ENCODE measurements at regions not wholly inside any gene's neighbourhood (a gene's known extent, or its start where the extent isn't known, plus 50 kb on each side); places are given as distances from the start of the nearest gene placed in this dataset.

DNA sequence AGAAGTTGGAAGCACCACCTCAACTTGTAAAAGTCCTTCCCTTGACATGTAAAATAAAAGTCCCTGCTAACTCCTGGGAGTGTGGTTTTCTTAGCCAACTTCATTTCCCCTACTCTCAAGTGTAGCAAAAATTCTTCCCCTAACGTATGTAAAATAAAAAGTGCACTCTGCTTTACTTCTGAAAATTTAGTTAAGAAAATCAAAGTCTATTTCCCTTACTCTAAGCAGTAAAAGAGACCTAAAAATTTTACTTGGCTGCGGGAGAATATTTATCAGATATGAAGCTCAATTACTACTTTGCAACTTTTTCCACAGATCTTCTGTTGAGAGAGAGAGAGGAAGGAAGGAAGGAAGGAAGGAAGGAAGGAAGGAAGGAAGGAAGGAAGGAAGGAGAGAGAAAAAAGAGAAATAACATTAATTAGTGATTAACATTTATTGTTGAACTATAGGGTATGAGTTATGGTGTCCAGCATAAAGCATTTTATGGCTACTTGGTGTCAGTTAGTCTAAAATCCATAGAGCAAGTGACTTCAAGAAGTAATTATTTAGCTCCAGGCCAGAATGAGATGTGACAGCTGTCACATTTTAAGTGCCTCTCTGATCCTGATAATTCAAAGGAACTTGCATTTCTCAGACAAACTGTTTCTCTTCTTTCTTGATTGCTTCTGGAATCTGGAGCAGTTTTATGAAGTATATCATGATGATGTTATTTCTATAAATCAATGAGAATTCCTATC is 210.3 kb downstream of the TMX3 start:
- TF ChIP-seq, protein P1, sequence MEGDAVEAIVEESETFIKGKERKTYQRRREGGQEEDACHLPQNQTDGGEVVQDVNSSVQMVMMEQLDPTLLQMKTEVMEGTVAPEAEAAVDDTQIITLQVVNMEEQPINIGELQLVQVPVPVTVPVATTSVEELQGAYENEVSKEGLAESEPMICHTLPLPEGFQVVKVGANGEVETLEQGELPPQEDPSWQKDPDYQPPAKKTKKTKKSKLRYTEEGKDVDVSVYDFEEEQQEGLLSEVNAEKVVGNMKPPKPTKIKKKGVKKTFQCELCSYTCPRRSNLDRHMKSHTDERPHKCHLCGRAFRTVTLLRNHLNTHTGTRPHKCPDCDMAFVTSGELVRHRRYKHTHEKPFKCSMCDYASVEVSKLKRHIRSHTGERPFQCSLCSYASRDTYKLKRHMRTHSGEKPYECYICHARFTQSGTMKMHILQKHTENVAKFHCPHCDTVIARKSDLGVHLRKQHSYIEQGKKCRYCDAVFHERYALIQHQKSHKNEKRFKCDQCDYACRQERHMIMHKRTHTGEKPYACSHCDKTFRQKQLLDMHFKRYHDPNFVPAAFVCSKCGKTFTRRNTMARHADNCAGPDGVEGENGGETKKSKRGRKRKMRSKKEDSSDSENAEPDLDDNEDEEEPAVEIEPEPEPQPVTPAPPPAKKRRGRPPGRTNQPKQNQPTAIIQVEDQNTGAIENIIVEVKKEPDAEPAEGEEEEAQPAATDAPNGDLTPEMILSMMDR (conservative IDR thresholded peaks at IDR 0.05), result no peak
- no peak overlapping the region for H3K27ac ChIP-seq

GRCh38 chr18:68500556-68500955 is 214.4 kb downstream of the TMX3 start:
- TF ChIP-seq, protein P1 (conservative IDR thresholded peaks at IDR 0.05), result no peak

GRCh38 chr18:68499141-68499540 is 215.8 kb downstream of the TMX3 start:
- no peak overlapping the region for H3K27ac ChIP-seq
- TF ChIP-seq, protein P1 (conservative IDR thresholded peaks at IDR 0.05), result no peak

More at GRCh38 chr18:68500556-68500955, 214.4 kb downstream of the TMX3 start:
- H3K27ac ChIP-seq, result no peak overlapping the region

- TF ChIP-seq, protein P1 (conservative IDR thresholded peaks at IDR 0.05), result no peak
- no peak overlapping the region for H3K27ac ChIP-seq
Measured at GRCh38 chr18:68498636-68499035, 216.3 kb downstream of the TMX3 start.

GRCh38 chr18:68498185-68498584 is 216.7 kb downstream of the TMX3 start:
- TF ChIP-seq, protein P1 (conservative IDR thresholded peaks at IDR 0.05), result no peak
- H3K27ac ChIP-seq, result no peak overlapping the region

DNA sequence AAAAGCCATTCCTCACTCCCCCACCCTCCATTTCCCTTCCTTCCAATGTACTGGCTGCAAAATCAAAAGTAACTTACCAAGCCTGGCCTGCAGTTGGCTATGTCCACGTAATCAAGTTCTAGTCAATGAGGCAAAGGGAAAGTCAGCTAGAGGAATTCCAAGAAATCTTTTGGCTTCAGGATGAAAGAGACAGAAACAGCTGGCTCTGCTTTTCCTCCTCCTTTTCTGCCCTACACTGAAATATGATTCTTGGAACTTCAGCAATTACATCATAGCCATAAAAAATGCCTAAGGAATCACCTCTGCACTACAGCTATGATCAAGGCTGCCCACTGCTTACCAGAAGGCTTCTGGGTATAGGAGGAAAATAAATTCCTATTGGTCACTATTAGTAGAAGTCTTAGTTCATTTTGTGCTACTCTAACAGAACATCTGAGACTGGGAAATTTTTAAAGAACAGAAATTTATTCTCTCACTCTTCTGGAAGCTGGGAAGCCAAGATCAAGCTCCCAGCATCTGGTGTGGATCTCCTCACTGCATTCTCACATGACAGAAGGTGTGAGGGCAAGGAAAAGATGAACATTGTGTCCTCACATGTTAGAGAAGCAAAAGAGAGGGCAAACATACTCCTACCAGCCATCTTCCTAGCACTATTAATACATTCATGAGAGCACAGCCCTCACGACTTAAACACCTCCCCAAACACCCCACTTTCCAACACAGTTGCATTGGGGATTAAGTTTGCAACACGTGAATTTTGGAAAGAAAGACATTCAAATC is 219.9 kb downstream of the TMX3 start:
- no peak overlapping the region for H3K27ac ChIP-seq
- TF ChIP-seq, protein P1 (conservative IDR thresholded peaks at IDR 0.05), result no peak

GRCh38 chr18:68489013-68489792 is 225.7 kb downstream of the TMX3 start:
- no peak overlapping the region for H3K27ac ChIP-seq

More at GRCh38 chr18:68489013-68489792, 225.7 kb downstream of the TMX3 start:
- TF ChIP-seq, protein P1 (conservative IDR thresholded peaks at IDR 0.05), result no peak
